ENCODE measurements at regions not wholly inside any gene's neighbourhood (a gene's known extent, or its start where the extent isn't known, plus 50 kb on each side); places are given as distances from the start of the nearest gene placed in this dataset.

DNA sequence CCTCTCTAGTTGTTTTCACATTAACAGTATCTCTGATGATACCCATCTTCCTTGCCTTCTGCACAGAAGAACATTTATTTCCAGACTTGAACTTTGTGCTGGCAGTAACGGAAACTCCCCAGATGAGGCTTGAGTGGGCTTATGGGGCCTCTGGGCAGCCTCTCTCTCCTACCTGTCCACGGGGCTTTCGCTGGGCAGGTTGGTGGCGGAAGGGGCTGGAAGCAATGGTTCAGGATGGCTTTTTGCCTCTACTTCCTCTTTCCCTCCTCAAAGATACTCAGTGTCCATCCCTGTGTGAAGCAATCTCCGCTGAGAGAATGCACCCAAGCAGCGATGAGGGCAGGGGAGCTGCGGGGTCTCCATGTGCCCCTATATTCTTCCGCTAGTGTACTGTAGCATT lies 348.2 kb downstream of the HLX start:
- Histone ChIP-seq H3K9me2 (no peaks in the 10 kb centered on the region), H3K27me3 (ENCODE audit: insufficient read depth) (no peaks in the 10 kb centered on the region), H3K27ac (ENCODE audit: low read depth in 2 of 2, low read length in 1 of 2) (no peak overlapping the region), H2AFZ (ENCODE audit: low read depth) (no peak overlapping the region), H3K4me3 (ENCODE audit: low read depth in 2 of 2, low read length in 1 of 2) (no peak overlapping the region), H3F3A (replicated peaks; ENCODE audit: insufficient read depth) (no peaks in the 10 kb centered on the region), H4K20me1 (ENCODE audit: insufficient read depth) (no peaks in the 10 kb centered on the region), H3K9me3 (peaks cover 13% of the 10 kb centered on the region; the same call in 1 of the 2 replicates), H3K4me1 (ENCODE audit: control insufficient read depth in 1 of 2, insufficient read depth in 2 of 2, low read depth in 1 of 2, low read length in 1 of 2) (no peaks in the 10 kb centered on the region), H3K79me2 (ENCODE audit: insufficient read depth) (no peaks in the 10 kb centered on the region), H3K9ac (no peak overlapping the region), H3K36me3 (replicated peaks in 1 of 2; ENCODE audit: control insufficient read depth in 1 of 2, insufficient read depth in 2 of 2, low read length in 1 of 2) (no peaks in the 10 kb centered on the region), H3K4me2 (no peak overlapping the region)
- 89% methylated on average over 8 of the region's 8 CpGs for WGBS (ENCODE audit: low lambda C conversion rate)
- DNase-seq, result no peak
- POLR2A ChIA-PET, result no interaction called here
- TF ChIP-seq, protein P1, sequence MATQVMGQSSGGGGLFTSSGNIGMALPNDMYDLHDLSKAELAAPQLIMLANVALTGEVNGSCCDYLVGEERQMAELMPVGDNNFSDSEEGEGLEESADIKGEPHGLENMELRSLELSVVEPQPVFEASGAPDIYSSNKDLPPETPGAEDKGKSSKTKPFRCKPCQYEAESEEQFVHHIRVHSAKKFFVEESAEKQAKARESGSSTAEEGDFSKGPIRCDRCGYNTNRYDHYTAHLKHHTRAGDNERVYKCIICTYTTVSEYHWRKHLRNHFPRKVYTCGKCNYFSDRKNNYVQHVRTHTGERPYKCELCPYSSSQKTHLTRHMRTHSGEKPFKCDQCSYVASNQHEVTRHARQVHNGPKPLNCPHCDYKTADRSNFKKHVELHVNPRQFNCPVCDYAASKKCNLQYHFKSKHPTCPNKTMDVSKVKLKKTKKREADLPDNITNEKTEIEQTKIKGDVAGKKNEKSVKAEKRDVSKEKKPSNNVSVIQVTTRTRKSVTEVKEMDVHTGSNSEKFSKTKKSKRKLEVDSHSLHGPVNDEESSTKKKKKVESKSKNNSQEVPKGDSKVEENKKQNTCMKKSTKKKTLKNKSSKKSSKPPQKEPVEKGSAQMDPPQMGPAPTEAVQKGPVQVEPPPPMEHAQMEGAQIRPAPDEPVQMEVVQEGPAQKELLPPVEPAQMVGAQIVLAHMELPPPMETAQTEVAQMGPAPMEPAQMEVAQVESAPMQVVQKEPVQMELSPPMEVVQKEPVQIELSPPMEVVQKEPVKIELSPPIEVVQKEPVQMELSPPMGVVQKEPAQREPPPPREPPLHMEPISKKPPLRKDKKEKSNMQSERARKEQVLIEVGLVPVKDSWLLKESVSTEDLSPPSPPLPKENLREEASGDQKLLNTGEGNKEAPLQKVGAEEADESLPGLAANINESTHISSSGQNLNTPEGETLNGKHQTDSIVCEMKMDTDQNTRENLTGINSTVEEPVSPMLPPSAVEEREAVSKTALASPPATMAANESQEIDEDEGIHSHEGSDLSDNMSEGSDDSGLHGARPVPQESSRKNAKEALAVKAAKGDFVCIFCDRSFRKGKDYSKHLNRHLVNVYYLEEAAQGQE (IDR thresholded peaks at IDR 0.05; ENCODE audit: low read depth, low read length), result no peak
- TF ChIP-seq, protein P2, sequence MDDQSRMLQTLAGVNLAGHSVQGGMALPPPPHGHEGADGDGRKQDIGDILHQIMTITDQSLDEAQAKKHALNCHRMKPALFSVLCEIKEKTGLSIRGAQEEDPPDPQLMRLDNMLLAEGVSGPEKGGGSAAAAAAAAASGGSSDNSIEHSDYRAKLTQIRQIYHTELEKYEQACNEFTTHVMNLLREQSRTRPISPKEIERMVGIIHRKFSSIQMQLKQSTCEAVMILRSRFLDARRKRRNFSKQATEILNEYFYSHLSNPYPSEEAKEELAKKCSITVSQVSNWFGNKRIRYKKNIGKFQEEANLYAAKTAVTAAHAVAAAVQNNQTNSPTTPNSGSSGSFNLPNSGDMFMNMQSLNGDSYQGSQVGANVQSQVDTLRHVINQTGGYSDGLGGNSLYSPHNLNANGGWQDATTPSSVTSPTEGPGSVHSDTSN (IDR thresholded peaks at IDR 0.05), result no peak
- TF ChIP-seq NRF1 (IDR thresholded peaks at IDR 0.05; ENCODE audit: low read depth, low read length) (no peak), GABPA (IDR thresholded peaks at IDR 0.05; ENCODE audit: low read depth) (no peak), POLR2AphosphoS5 (IDR thresholded peaks at IDR 0.05; ENCODE audit: low read depth, low read length) (no peak), EP300 (IDR thresholded peaks at IDR 0.05; ENCODE audit: borderline replicate concordance in 1 of 2, low read depth in 1 of 2, low read length in 1 of 2) (no peak), GATA2 (CRISPR knock-in tag; IDR thresholded peaks at IDR 0.05) (no peak), TEAD4 (IDR thresholded peaks at IDR 0.05; ENCODE audit: borderline replicate concordance, insufficient read depth) (no peak), JUND (IDR thresholded peaks at IDR 0.05) (no peak), RFX5 (IDR thresholded peaks at IDR 0.05; ENCODE audit: low read length) (no peak), CHD2 (IDR thresholded peaks at IDR 0.05; ENCODE audit: low read length, partially characterized antibody) (no peak), SMC3 (IDR thresholded peaks at IDR 0.05; ENCODE audit: low read depth, low read length) (no peak)
- TF ChIP-seq, protein P3, sequence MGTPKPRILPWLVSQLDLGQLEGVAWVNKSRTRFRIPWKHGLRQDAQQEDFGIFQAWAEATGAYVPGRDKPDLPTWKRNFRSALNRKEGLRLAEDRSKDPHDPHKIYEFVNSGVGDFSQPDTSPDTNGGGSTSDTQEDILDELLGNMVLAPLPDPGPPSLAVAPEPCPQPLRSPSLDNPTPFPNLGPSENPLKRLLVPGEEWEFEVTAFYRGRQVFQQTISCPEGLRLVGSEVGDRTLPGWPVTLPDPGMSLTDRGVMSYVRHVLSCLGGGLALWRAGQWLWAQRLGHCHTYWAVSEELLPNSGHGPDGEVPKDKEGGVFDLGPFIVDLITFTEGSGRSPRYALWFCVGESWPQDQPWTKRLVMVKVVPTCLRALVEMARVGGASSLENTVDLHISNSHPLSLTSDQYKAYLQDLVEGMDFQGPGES (IDR thresholded peaks at IDR 0.05; ENCODE audit: low read depth, low read length), result no peak
- CTCF ChIA-PET, result interaction anchor here (1.0 kb wide), 1 partner anchor 354 kb away, joined by 3 read pairs; no protein-coding TSS in a partner anchor
